ENCODE measurements at regions not wholly inside any gene's neighbourhood (a gene's known extent, or its start where the extent isn't known, plus 50 kb on each side); places are given as distances from the start of the nearest gene placed in this dataset.

- no peak for TF ChIP-seq CTCF (IDR thresholded peaks at IDR 0.05)
- TF ChIP-seq POLR2A (IDR thresholded peaks at IDR 0.05), result no peak
Observed at GRCh38 chr11:15810082-15810481, 546.3 kb downstream of the SOX6 start.
